OCI-M1 (cell line): ENCODE measurements at regions not wholly inside any gene's neighbourhood (a gene's known extent, or its start where the extent isn't known, plus 50 kb on each side); places are given as distances from the start of the nearest gene placed in this dataset.
"Not testable (repeated sequence)": the region's sequence is repeated elsewhere in the genome, so short reads cannot be mapped to it uniquely, and the experiment has no call there.

ENCODE experiments used
- DNase-seq: peaks from one replicate; lab custom pipeline; 2025; lab: John Stamatoyannopoulos, UW

- DNase-seq, result no peak
Measured at GRCh38 chr3:20250314-20250713, 64.3 kb upstream of the SGO1 start.

GRCh38 chr3:20246662-20247061 is 60.7 kb upstream of the SGO1 start:
- DNase-seq, result no peak

GRCh38 chr3:20245781-20246180 is 59.8 kb upstream of the SGO1 start:
- DNase-seq, result no peak

- DNase-seq, result no peak
Measured at GRCh38 chr3:20240154-20240883, 54.3 kb upstream of the SGO1 start.

- not testable (repeated sequence) for DNase-seq
Measured at GRCh38 chr3:20238199-20238598, 52.2 kb upstream of the SGO1 start.

- no peak for DNase-seq
Measured at GRCh38 chr3:20236603-20237002, 50.6 kb upstream of the SGO1 start.
